ENCODE measurements at regions not wholly inside any gene's neighbourhood (a gene's known extent, or its start where the extent isn't known, plus 50 kb on each side); places are given as distances from the start of the nearest gene placed in this dataset.

GRCh38 chr6:26286168-26286877, 78.7 kb upstream of the BTN3A2 start:
- peak overlapping the region; percentile 87 for H3K4me3 Mint-ChIP-seq
- peak overlapping the region; percentile 62 for H3K4me3 ChIP-seq (ENCODE audit: low read length)
- intact Hi-C loops (cut with DNase I, micrococcal nuclease), result loop anchor here (5.0 to 10.0 kb wide), 5 partner anchors 36 to 1548 kb away; a partner anchor contains a TSS
- peaks cover 11% of the 10 kb centered on the region for H3K27me3 Mint-ChIP-seq
- H3K27ac Mint-ChIP-seq, result peak overlapping the region; percentile 96
- peaks cover 4% of the 10 kb centered on the region for H3K9me3 Mint-ChIP-seq
- peaks cover 5 to 6% of the 10 kb centered on the region in 2 experiments for H3K9me3 ChIP-seq (ENCODE audit: control insufficient read depth in 1 of 2, insufficient read depth in 1 of 2, low read length in 2 of 2)
- TF ChIP-seq CTCF (IDR thresholded peaks at IDR 0.05), result no peak
- ATAC-seq (ENCODE audit: poor library complexity), result no peak
- DNase-seq, result peak; percentile 68 to 94 (median 79)
- H3K36me3 ChIP-seq (ENCODE audit: insufficient read depth, low read length), result no peaks in the 10 kb centered on the region
- peaks cover 24% of the 10 kb centered on the region for H3K4me1 Mint-ChIP-seq (ENCODE audit: low read depth)
- ChIA-PET POLR2A (interaction anchor here (1.1 to 6.1 kb wide), 28 partner anchors 14 to 1551 kb away, joined by 3 to 417 read pairs (median 24); partner anchors contain the start of gene HMGN4), CTCF (interaction anchor here (4.3 kb wide), 1 partner anchor 14 kb away, joined by 27 read pairs; a partner anchor contains a TSS)
- peaks cover 21% of the 10 kb centered on the region for H3K36me3 Mint-ChIP-seq (ENCODE audit: low read depth)
- H3K27ac ChIP-seq (ENCODE audit: low read depth in 1 of 2, low read length in 2 of 2), result peak overlapping the region; percentile 82 to 85
- H3K4me1 ChIP-seq (ENCODE audit: insufficient read depth, low read length), result peaks cover 16% of the 10 kb centered on the region
- no peaks in the 10 kb centered on the region for H3K27me3 ChIP-seq (ENCODE audit: control insufficient read depth in 1 of 2, insufficient read depth in 2 of 2, low read length in 2 of 2)

- intact Hi-C loops (cut with DNase I, micrococcal nuclease), result loop anchor here (2.0 to 10.0 kb wide), 6 partner anchors 15 to 1547 kb away; a partner anchor contains a TSS
- CTCF ChIA-PET, result interaction anchor here (1.0 to 1.6 kb wide), 2 partner anchors 53 to 99 kb away, joined by 3 read pairs; a partner anchor contains a TSS
- peak overlapping the region; percentile 8 for H3K4me3 Mint-ChIP-seq
- H3K4me1 ChIP-seq (ENCODE audit: insufficient read depth, low read length), result peaks cover 16% of the 10 kb centered on the region
- peaks cover 5 to 6% of the 10 kb centered on the region in 2 experiments for H3K9me3 ChIP-seq (ENCODE audit: control insufficient read depth in 1 of 2, insufficient read depth in 1 of 2, low read length in 2 of 2)
- H3K4me3 ChIP-seq (ENCODE audit: low read length), result no peak overlapping the region
- no peak overlapping the region for H3K27ac ChIP-seq (ENCODE audit: low read depth in 1 of 2, low read length in 2 of 2)
- POLR2A ChIA-PET, result interaction anchor here (1.1 to 1.2 kb wide), 2 partner anchors 15 to 38 kb away, joined by 3 to 4 read pairs; a partner anchor contains a TSS
- H3K27me3 ChIP-seq (ENCODE audit: control insufficient read depth in 1 of 2, insufficient read depth in 2 of 2, low read length in 2 of 2), result no peaks in the 10 kb centered on the region
- no peak for ATAC-seq (ENCODE audit: poor library complexity)
- peaks cover 4% of the 10 kb centered on the region for H3K9me3 Mint-ChIP-seq
- no peak for DNase-seq
- peak overlapping the region; percentile 96 for H3K27ac Mint-ChIP-seq
- H3K36me3 Mint-ChIP-seq (ENCODE audit: low read depth), result peaks cover 21% of the 10 kb centered on the region
- TF ChIP-seq CTCF (IDR thresholded peaks at IDR 0.05), result no peak
- H3K36me3 ChIP-seq (ENCODE audit: insufficient read depth, low read length), result no peaks in the 10 kb centered on the region
- H3K4me1 Mint-ChIP-seq (ENCODE audit: low read depth), result peaks cover 24% of the 10 kb centered on the region
- peaks cover 11% of the 10 kb centered on the region for H3K27me3 Mint-ChIP-seq
These were observed 76.8 kb upstream of the BTN3A2 start for GRCh38 chr6:26288155-26288554.

GRCh38 chr6:26290941-26291340, 74.1 kb upstream of the BTN3A2 start:
- TF ChIP-seq CTCF (IDR thresholded peaks at IDR 0.05), result no peak
- intact Hi-C loops (cut with DNase I, micrococcal nuclease), result no loop called here
- Histone ChIP-seq H3K4me1 (ENCODE audit: insufficient read depth, low read length) (peaks cover 7% of the 10 kb centered on the region), H3K9me3 (ENCODE audit: control insufficient read depth in 1 of 2, insufficient read depth in 1 of 2, low read length in 2 of 2) (peaks cover 5 to 6% of the 10 kb centered on the region in 2 experiments), H3K27me3 (ENCODE audit: control insufficient read depth in 1 of 2, insufficient read depth in 2 of 2, low read length in 2 of 2) (no peaks in the 10 kb centered on the region), H3K36me3 (ENCODE audit: insufficient read depth, low read length) (no peaks in the 10 kb centered on the region), H3K27ac (ENCODE audit: low read depth in 1 of 2, low read length in 2 of 2) (no peak overlapping the region), H3K4me3 (ENCODE audit: low read length) (no peak overlapping the region)
- Mint-ChIP-seq H3K27ac (peak overlapping the region; percentile 39), H3K27me3 (peaks cover 6% of the 10 kb centered on the region), H3K36me3 (ENCODE audit: low read depth) (peaks cover 8% of the 10 kb centered on the region), H3K4me1 (ENCODE audit: low read depth) (peaks cover 11% of the 10 kb centered on the region), H3K9me3 (peaks cover 4% of the 10 kb centered on the region), H3K4me3 (no peak overlapping the region)
- ChIA-PET CTCF (interaction anchor here (1.0 kb wide), 1 partner anchor 31 kb away, joined by 3 read pairs; no protein-coding TSS in a partner anchor), POLR2A (interaction anchor here (1.2 to 1.3 kb wide), 2 partner anchors 57 to 86 kb away, joined by 4 to 6 read pairs; no protein-coding TSS in a partner anchor)
- ATAC-seq (ENCODE audit: poor library complexity), result no peak
- DNase-seq, result no peak

Data from CD4-positive, alpha-beta T cell (primary cell).